WERI-Rb-1 (cell line): ENCODE measurements at regions not wholly inside any gene's neighbourhood (a gene's known extent, or its start where the extent isn't known, plus 50 kb on each side); places are given as distances from the start of the nearest gene placed in this dataset.

Source experiments
- DNase-seq: peaks from one replicate; pipeline ENCODE4 v3.0.0-alpha.2; 2020
- H3K27ac ChIP-seq: fragments of 250-450 bp; sonication (Bioruptor Pico); 2 replicates; pipeline ENCODE4 v1.5.1; 2020; ENCODE audit warnings: mild to moderate bottlenecking, moderate library complexity
- H3K27me3 ChIP-seq: fragments of 250-450 bp; sonication (Bioruptor Pico); 2 replicates; pipeline ENCODE4 v1.5.1; 2021; ENCODE audit warnings: mild to moderate bottlenecking, low read depth, moderate library complexity; ENCODE audit not compliant: insufficient read depth, severe bottlenecking
- H3K36me3 ChIP-seq: fragments of 250-450 bp; sonication (Bioruptor Pico); 2 replicates; pipeline ENCODE4 v1.5.1; 2020; ENCODE audit warnings: mild to moderate bottlenecking, moderate library complexity
- H3K4me3 ChIP-seq: 2 replicates; pipeline ENCODE4 v1.5.1; 2011; ENCODE audit warnings: low read depth, mild to moderate bottlenecking, control low read depth, low read length
- H3K9me3 ChIP-seq: fragments of 250-450 bp; sonication (Bioruptor Pico); 2 replicates; pipeline ENCODE4 v1.5.1; 2021; ENCODE audit warnings: mild to moderate bottlenecking, moderate library complexity; ENCODE audit not compliant: severe bottlenecking
- CTCF ChIP-seq: IDR thresholded peaks from 2 replicates; pipeline ENCODE4 v1.5.1; 2011; ENCODE audit warnings: low read depth, mild to moderate bottlenecking, control low read depth, inconsistent platforms, low read length

- no peak overlapping the region for H3K27ac ChIP-seq
- H3K27me3 ChIP-seq, result no peaks in the 10 kb centered on the region
- DNase-seq, result no peak
- no peaks in the 10 kb centered on the region for H3K9me3 ChIP-seq
- no peaks in the 10 kb centered on the region for H3K36me3 ChIP-seq
- no peak overlapping the region for H3K4me3 ChIP-seq
- no peak for TF ChIP-seq CTCF
These were observed 237.6 kb upstream of the APCDD1 start for GRCh38 chr18:10216791-10217190.

GRCh38 chr18:10217211-10217610 is 237.2 kb upstream of the APCDD1 start:
- Histone ChIP-seq H3K27ac (no peak overlapping the region), H3K9me3 (no peaks in the 10 kb centered on the region), H3K36me3 (no peaks in the 10 kb centered on the region), H3K4me3 (no peak overlapping the region), H3K27me3 (no peaks in the 10 kb centered on the region)
- TF ChIP-seq CTCF, result no peak
- DNase-seq, result no peak

- Histone ChIP-seq H3K27me3 (no peaks in the 10 kb centered on the region), H3K4me3 (no peak overlapping the region), H3K36me3 (no peaks in the 10 kb centered on the region), H3K27ac (no peak overlapping the region), H3K9me3 (no peaks in the 10 kb centered on the region)
- no peak for DNase-seq
- no peak for TF ChIP-seq CTCF
These were observed 229.1 kb upstream of the APCDD1 start for GRCh38 chr18:10225300-10225699.

GRCh38 chr18:10226971-10227370 is 227.5 kb upstream of the APCDD1 start:
- H3K4me3 ChIP-seq, result no peak overlapping the region
- no peak for TF ChIP-seq CTCF
- no peak for DNase-seq
- H3K27me3 ChIP-seq, result no peaks in the 10 kb centered on the region
- no peaks in the 10 kb centered on the region for H3K36me3 ChIP-seq
- H3K9me3 ChIP-seq, result no peaks in the 10 kb centered on the region
- H3K27ac ChIP-seq, result no peak overlapping the region

- DNase-seq, result peak; percentile 74
- H3K4me3 ChIP-seq, result no peak overlapping the region
- no peak for TF ChIP-seq CTCF
- H3K27ac ChIP-seq, result no peak overlapping the region
- H3K36me3 ChIP-seq, result no peaks in the 10 kb centered on the region
- H3K27me3 ChIP-seq, result no peaks in the 10 kb centered on the region
- H3K9me3 ChIP-seq, result no peaks in the 10 kb centered on the region
These were observed 226.1 kb upstream of the APCDD1 start for GRCh38 chr18:10228326-10228725.

GRCh38 chr18:10229458-10229857 is 225.0 kb upstream of the APCDD1 start:
- TF ChIP-seq CTCF, result no peak
- Histone ChIP-seq H3K27me3 (no peaks in the 10 kb centered on the region), H3K9me3 (no peaks in the 10 kb centered on the region), H3K36me3 (no peaks in the 10 kb centered on the region), H3K27ac (no peak overlapping the region), H3K4me3 (no peak overlapping the region)
- DNase-seq, result no peak
